Activated gamma-delta T cell (primary cell): ENCODE measurements at regions not wholly inside any gene's neighbourhood (a gene's known extent, or its start where the extent isn't known, plus 50 kb on each side); places are given as distances from the start of the nearest gene placed in this dataset.
"Not testable (repeated sequence)": the region's sequence is repeated elsewhere in the genome, so short reads cannot be mapped to it uniquely, and the experiment has no call there.

Source experiments
- DNase-seq: peaks from one replicate; lab custom pipeline; 2025; lab: John Stamatoyannopoulos, UW

- DNase-seq = no peak
Measured at GRCh38 chr14:71432334-71433110, 499.7 kb upstream of the RGS6 start.

DNA sequence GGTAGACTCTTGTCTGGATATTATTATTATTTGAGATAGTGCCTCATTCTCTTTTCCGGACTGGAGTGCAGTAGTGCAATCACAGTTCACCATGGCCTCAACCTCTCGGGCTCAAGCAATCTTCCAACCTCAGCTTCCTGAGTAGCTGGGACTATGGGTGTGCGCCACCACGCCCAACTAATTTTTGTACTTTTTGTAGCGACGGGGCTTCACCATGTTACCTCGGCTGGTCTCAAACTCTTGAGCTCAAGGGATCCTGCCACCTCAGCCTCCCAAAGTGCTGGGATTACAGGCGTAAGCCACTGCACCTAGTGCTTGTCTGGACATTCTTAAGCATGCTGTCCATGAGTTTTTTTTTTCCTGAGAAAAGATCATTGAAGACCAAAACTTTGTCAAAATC is 498.9 kb upstream of the RGS6 start:
- DNase-seq = no peak

- DNase-seq = not testable (repeated sequence)
Measured at GRCh38 chr14:71435641-71436040, 496.6 kb upstream of the RGS6 start.

GRCh38 chr14:71437870-71438269 is 494.4 kb upstream of the RGS6 start:
- DNase-seq = no peak

DNA sequence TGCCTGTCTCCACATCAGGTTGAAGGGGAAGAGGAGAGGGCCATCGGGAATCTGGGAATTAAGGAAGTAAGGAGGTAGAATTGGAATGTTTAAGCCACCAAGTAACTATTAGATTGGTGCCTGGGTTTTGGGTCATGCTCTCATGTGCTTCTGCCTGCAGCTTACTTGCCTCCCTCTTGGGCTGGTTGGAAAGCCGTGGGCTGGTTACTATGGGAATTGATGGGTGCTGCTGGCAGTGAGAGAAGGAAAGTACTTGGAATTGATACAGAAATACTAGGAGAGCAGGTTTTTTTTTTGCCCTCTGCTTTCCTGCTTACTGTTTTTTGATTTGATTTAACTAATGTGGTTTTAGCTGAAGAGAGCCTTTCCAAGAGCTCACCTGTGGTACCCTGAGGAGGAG is 493.5 kb upstream of the RGS6 start:
- DNase-seq = no peak

DNA sequence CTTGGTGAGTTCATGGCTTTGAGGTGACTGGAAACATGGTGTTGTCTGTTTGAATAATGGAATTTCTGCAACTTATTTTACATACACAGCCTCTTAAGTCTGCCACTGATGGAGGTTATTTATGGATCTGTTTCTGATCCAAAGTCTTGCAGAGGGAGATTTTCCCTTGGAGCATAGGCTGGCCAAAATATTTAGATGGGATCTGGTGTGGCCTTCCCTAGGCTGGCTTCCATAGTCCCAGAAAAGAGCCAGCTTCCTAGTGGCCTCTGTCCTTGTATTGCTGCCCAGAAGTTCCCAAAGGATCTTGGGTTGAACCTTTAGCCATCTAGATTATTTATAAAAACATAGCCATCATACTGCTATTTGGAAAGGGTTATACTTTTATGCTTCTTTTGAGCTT is 491.1 kb upstream of the RGS6 start:
- no peak for DNase-seq

DNA sequence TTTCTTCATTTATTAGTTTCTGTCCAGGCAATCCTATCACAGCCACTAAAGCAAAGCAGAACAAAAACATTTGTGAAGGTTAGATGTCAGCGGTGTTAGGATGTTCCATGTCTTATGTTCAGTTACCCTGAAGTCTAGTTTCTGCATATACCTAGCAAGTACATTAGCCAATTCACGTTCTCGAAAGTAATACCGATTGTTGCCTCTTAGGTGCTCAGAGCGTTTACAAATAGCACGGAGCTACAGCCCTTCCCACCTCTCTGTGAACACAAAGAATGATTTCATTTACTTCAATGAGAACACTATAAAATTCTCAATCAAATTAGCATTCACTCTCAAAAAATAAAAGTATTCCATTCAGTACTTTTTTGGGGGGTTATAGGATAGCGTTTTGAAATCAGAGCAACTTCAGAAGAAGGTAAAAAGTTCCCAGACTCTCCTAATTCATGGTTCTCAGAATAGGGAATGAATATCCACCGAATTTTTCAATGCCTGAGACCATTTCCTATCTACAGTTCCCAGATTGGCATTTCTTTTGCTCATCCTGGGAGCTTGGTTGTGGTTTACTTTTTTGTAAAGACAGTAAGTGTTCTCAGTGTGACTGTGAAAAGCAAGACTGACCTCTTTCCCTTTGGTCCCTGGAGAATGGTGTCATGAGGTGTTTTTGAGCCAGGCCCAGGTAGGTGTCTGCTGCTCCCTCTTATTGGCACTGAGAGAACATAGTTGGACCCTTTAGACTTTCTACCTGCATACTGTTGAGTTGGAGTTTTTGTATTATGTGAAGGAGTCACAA is 488.0 kb upstream of the RGS6 start:
- no peak for DNase-seq

GRCh38 chr14:71448431-71449315 is 483.6 kb upstream of the RGS6 start:
- no peak for DNase-seq

DNA sequence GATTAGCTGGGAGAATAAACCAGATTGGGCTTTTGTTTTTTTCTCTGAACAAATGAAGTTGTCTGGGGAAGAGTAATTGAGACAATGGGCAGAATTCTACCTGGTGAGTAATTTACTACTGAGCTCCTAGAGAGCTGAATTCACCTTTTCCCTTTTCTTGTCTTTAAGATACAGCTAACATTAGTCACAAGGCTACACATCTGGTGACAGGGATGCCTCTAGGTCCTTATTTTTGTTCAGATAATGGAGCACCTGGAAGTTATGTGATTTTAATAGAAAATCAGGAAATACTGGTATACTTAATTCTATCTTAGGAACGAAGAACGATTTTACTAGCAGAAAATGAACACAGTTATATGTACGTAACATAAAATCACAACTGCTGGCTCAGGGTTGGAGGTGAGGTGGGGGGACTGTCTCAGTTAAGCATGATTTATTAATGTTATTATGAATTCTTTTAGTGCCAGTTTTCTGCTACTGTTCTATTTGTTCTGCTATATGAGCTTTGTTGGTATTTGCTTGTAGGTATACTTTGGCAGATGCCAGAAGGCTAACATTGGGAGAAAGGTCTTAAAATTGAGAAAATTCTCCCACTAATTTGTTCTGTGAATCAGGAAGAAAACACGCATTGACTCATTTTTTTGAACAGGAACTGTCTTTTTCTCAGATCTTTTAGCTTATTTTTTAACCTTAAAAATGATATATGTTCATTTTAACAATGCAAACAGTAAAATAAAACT is 482.7 kb upstream of the RGS6 start:
- no peak for DNase-seq

DNA sequence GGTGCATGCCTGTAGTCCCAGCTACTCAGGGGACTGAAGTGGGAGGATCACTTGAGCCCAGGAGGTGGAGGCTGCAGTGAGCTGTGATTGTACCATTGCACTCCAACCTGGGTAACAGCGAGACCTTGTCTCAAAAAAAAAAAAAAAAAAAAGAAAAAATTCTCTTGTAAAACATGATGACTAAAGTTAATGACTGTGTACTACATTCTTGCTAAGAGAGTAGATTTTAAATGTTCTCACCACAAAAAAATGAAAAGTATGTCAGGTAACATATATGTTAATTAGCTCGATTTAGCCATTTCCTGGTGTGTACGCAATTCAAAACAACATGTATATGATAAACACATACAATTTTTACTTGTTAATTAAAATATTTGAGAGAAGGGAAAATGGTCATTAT is 480.7 kb upstream of the RGS6 start:
- DNase-seq = no peak

DNA sequence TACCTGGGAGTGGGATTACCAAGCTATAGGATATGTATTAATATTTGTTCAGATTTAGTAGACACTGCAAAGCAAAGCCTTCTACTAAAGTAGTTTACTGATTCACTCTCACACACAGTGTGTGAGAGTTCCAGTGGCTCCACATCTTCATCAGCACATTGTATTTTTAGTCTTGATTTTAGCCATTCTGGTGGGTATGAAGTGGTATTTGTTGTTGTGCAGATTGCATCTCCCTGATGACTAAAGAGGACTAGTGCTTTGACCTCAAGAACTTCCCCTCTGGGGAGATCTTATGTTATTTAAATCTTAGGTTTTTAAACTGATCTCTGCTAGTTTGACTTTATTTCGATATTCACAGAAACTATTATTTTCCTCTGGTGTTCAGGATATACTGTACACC is 479.7 kb upstream of the RGS6 start:
- DNase-seq = no peak

DNA sequence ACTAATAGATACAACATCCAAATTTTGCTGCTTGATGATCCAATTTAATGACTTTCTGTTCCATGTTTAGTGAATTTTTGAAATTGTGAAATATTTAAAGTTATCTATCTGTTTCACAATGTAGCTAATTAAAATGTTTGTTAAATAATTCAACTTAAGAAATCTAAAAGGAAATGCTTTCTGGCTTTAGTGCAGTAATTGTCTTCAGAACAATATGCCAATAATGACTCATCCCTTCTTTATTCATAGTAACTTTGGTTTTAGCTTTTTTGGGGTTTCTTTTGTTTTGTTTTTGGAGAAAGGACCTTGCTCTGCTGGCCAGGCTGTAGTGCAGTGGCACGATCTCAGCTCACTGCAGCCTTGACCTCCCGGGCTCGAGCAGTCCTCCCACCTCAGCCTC is 479.2 kb upstream of the RGS6 start:
- DNase-seq = no peak

GRCh38 chr14:71454010-71454409 is 478.2 kb upstream of the RGS6 start:
- DNase-seq = no peak

DNA sequence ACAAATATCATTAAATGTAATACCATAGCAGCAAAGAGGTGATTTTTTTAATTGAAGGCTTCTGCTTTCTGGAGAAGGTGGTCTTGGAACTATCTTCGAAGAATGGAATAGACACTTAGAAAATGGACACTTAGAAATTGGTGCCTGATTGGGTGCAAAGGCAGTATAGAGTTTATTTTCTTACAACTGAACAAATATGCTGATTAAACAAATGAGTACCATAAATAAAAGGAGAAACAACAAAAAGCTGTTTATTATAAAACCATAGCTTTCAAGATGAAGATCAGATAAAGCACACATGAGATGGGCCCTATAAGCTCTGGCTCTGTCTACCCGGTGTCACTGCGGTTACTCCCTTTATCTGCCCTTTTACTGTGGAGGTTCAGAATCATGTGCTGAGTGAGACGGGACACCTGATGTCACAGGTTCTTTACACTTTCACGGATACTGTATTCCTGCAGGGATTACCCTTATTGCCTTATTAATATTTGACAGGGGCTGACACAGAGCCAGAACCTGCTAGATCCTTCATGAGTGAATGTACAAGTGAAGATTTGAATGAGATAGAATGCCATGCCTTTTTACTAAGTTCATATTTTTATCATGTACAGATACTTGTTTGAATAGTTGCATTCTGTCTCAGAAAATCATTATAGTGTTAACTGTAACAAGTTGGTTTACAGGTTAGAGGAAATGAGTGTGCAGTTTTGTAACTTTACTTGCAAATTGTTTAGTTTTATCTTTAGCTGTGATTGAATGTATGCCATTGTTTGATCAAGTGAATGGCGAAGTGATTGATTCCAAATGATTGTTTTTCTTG is 477.5 kb upstream of the RGS6 start:
- DNase-seq = no peak

DNA sequence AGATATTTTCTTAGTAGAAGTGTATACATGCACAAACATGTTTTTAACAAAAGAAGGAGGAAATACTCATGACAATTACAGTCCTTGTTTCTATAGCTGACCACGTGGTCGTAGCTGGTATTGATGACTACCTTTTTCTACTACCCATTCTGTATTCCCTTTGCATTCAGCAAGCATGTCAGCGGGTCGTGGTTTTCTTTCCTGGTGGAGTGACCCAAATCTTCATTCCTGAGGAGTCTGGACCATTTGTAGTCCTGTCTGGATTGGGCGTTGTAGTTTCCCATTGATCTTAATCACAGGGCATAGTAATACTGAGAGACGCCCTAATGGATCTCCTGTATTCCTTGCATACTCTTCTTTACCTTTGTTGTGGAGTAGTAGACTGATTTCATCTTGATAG is 472.1 kb upstream of the RGS6 start:
- DNase-seq = no peak

DNA sequence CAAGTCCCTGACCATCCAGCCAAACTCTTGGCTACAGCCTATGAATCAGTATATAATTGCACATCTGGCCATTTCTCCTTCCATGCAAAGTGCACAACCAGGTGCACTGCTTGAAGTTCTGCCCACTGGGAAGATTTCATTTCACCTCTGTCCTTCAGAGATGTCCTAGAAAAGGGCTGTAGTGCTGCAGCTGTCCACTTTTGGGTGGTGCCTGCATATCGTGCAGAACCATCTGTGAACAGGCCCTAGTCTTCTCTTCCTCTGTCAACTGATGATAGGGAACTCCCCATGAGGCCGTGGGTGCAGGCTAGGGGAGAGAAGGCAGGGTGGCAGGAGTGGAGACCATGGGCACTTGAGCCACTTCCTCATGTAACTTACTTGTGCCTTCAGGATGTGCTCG is 470.6 kb upstream of the RGS6 start:
- DNase-seq = not testable (repeated sequence)

DNA sequence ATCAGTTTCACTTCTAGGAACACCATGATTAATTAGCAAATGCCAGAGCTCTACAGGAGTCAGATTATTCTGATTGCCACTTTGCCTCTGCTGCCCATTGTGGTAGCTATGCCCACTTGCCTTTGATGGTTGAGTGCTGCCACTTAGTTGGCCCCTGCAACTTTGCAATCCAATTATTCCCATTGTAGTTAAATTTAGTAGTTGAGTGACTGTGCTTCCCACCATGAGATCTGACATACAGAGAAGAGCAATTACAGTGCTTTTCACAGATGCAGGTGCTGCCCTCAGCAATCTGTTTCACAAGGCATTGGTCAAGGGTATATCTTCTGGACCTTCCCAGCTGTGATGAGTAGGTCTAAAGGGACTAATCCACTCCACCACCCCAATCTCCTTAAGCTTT is 468.4 kb upstream of the RGS6 start:
- DNase-seq = no peak

DNA sequence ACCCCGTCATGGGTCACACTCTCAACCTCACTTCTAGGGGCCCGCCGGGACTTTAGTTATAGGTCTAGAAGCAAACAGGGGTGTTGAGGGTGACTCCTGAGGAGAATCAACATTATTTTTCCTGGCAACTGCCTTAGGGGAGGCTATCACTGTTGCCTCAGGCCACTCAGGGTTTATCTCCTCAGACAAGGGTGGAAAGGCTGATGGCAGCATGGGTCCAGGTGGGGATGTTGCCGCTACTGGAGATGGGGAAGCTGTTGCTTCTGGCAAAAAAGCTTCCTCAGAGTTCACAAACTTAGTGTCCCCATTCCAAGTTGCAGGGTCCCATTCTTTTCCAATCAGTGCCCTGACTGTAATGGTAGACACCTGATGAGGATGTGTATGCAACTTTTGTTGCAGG is 467.4 kb upstream of the RGS6 start:
- no peak for DNase-seq

- no peak for DNase-seq
Measured at GRCh38 chr14:71465316-71465715, 466.9 kb upstream of the RGS6 start.

GRCh38 chr14:71466251-71466650 is 466.0 kb upstream of the RGS6 start:
- no peak for DNase-seq

DNA sequence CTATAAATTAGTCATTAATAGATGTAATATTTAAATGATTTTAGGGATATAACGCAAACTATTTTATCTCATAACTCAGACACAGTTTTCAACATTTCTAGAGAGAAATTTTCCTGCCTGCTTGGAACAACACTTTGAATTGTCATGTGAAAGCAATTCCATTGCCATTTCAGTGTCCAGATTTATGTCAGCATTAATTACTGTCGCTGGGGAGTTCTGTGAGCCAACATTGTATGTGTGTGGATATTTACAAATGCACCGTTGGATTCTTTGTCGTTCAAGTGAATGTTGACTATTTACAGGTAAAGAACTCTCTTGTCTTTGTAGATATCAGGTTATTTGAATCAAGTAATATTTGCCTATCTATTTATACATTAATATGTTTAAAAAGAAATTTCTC is 465.3 kb upstream of the RGS6 start:
- DNase-seq = no peak
